Superior temporal gyrus (tissue), 1 donor: ENCODE measurements at regions not wholly inside any gene's neighbourhood (a gene's known extent, or its start where the extent isn't known, plus 50 kb on each side); places are given as distances from the start of the nearest gene placed in this dataset.

Experiments used
- DNase-seq: peaks from one replicate; pipeline ENCODE4 v3.0.0-alpha.2; 2016; ENCODE audit errors: extremely low spot score

DNA sequence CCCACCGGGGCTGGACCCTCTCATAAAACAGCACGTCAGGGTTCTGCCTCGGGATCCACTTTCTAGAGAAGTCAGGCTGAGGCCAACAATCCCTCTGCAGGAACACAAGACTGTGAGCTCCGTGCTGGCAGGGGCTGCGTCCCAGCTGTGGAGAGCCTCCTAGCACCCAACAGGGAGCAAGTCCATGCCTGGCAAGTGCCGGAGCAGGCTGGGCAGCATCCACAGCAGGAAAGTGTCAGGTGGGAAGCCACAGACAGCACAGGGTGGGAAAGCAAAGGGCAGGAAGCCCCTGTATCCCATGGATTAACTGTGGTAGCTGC lies 682.3 kb downstream of the TBC1D22A start:
- DNase-seq, result no peak

DNA sequence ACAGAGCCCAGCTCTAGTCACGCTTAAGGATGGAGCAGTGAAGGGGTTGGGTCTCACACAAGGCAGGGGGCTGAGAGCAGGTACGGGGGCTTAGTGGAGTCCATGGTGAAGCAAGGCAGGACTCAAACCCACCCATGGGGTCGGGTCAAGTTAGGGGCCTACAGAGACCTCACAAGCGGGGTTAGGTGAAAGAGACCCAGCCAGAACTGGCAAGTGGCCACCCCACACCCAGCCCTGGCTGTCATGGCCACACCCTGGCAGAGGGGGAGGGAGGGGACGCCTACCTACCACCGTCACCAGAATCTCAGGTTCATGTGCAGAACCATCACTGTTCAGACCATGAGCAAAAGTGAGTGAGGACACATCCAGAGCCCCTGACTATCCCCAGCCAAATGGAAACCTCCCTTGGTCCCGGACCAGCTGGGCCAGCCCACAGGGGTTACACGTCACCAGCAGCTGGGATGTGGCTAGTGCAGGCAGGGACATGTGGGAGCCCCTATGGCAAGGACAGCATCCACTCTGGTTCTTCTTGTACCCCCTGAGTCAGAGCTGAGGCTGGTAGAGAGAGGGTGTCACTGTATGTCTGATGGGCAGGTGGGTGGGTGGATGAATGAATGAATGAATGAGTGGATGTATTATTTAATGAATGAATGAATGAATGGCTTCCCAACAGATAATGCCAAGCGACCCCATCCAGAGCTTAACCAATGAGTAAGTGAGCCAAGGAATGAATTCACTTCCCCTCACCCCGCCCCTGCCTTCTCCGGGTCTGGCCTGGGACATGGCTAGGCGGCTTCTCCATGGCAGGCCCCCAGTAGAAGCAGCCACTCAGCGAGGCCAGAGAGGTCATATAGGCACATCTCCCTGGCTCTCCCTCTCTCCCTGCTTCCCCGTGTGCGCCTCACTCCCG lies 681.6 kb downstream of the TBC1D22A start:
- DNase-seq, result no peak

DNA sequence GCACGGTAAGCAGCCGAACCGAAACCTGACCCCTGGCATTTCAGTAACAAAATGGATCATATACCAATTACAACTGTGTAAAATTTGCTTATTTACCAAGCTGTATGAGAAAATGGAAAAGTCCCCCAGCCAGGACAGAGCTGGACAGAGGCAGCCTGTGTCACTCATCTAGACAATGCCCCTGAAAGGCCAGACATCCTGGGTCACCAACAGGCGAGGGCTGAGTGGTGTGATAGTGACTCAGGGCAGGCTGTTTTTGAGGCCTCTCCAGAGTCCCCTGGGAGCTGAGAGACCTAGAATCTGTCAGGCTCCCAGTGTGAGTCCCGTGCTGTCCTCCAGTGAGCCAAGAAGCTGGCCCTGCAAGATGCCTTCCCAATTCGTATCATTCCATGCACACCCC lies 680.4 kb downstream of the TBC1D22A start:
- no peak for DNase-seq

DNA sequence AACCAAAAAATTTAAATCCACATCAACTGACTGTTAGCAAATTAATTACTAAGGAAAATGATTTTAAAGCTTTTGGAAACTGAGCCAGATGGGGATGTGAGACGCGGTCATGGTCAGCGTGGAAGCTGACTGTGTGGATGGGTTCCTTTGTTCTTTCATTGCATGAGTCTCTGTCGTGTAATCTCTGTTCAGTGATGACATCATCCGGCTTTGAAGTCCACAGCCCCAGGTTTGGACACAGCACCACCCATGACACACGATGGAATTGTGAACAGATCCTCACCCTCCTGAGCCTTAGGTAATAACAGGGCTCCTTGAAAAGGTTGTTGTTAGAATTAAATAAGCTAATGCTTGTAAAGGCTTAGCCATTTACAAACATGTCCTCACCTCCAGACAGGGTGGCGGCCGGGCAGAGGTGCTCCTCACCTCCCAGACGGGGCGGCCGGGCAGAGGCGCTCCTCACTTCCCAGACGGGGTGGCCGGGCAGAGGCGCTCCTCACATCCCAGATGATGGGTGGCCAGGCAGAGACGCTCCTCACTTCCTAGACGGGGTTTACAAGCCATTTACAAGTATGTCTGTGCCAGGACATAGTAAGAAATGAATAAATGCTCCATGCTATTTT lies 677.3 kb downstream of the TBC1D22A start:
- no peak for DNase-seq

DNA sequence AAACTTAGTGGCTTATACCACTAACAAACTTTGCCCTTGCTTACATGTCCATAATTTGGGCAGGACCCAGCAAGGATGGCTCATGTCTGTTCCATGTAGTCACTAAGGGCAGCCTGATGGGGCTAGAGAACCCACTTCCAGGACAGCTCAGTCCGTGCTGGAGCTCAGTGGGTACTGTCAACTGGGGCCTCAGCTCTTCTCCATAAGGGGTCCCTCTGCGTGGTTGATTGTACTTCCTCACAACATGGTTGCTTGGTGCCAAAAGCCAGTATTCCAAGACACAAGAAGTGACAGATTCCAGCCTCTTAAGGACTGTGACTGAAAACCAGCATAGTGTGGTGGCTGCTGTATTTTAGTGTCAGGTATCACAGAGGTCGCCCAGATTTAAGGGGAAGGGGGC lies 675.2 kb downstream of the TBC1D22A start:
- DNase-seq, result no peak

GRCh38 chr22:47437110-47437509 lies 674.7 kb downstream of the TBC1D22A start:
- DNase-seq, result no peak

- DNase-seq, result no peak
Measured at GRCh38 chr22:47435826-47436225, 673.4 kb downstream of the TBC1D22A start.

DNA sequence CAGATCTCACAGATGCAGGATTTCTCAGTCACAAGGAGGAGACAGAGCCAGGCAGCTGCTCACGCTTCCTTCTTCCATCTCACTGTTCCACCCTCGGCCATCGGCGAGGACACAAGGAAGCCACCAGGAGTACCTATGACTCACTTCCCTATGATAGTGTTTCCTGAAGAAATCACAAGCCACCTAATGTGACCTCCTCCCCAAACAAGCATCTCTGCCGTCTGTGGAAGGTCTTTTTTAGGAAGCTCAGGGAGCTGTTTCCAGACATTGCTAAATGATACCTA lies 672.7 kb downstream of the TBC1D22A start:
- DNase-seq, result peak; percentile 26

- DNase-seq, result peak; percentile 25
Measured at GRCh38 chr22:47434336-47435203, 672.1 kb downstream of the TBC1D22A start.

DNA sequence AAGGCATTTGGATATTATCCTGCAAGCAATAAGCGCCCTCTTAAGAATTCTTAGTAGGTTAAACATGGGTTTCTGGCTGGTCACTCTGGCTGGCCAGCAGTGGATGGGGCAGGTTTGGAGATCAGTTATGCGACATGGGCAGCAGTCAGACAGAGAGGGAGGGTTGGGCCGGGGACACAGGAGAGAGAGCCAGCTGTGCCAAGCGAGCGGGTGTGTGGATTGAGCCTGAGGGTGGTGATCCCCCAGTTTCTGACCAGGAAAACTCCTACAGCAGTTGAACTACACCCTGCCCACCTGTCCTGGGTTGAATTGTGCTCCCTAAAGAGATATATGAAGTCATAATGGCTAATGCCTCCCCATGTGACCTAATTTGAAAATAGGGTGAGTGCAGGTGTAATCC lies 671.2 kb downstream of the TBC1D22A start:
- no peak for DNase-seq

GRCh38 chr22:47432683-47433082 lies 670.2 kb downstream of the TBC1D22A start:
- DNase-seq, result no peak

- no peak for DNase-seq
Measured at GRCh38 chr22:47423861-47424820, 661.7 kb downstream of the TBC1D22A start.

GRCh38 chr22:47423266-47423665 lies 660.8 kb downstream of the TBC1D22A start:
- DNase-seq, result no peak

DNA sequence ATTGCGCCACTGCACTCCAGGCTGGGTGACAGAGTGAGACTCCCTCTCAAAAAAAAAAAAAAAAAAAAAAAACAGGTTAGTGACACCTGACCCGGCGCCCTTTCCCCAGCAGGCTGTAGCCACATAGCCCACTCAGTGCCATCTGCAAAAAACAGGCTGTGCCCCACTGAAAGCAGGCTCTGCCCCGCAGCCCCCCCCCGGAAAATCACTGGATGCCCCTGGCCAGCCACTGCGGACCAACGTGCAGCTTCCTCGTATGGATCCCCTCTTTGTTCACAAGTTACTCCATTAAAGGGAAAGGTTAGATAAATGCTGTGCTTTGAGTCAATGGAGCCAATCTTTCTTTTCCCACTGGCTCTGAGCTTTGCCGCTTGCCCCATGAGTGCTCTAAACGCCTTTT lies 660.3 kb downstream of the TBC1D22A start:
- no peak for DNase-seq

- no peak for DNase-seq
Measured at GRCh38 chr22:47421846-47422245, 659.4 kb downstream of the TBC1D22A start.

DNA sequence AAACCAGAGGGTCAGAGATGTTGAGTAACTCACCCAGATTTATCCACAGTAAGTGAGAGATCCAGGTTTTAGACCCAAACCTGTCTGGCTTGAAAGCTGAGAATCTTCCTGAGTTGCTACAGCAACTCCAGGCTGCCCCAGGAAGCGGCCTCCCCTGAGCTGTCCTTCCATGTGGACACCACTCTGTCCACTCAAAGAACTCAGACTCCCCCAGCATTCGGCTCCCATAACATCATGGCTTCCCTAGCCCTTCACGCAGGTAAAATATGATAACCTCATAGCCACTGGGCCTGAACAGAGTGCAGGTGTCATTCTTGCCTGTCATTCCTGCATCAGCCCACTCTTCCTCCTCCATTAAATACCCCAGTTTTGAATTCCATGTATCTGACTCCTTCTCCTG lies 657.8 kb downstream of the TBC1D22A start:
- no peak for DNase-seq

- DNase-seq, result no peak
Measured at GRCh38 chr22:47419239-47419638, 656.8 kb downstream of the TBC1D22A start.

DNA sequence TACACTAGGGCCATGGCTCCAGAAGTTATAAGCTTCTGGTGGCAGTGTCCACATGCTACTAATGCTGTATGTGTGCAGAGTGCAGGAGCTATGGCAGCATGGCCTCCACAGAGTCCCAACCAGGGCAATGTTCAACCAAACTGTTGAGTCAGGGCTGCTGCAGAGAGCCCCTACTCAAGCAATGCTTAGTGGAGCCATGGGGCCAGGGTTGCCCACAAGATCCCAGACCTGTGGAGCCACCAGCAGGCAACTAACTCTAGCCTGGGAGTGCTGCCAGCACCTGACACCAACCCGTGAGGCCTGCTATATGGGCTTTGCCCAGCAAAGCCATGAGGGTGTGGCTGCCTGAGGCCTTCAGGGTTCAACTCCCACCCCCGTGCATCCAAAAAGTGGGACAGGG lies 655.2 kb downstream of the TBC1D22A start:
- DNase-seq, result no peak

GRCh38 chr22:47411006-47411405 lies 648.6 kb downstream of the TBC1D22A start:
- no peak for DNase-seq

- no peak for DNase-seq
Measured at GRCh38 chr22:47409539-47410275, 647.3 kb downstream of the TBC1D22A start.

GRCh38 chr22:47408409-47408808 lies 646.0 kb downstream of the TBC1D22A start:
- DNase-seq, result no peak
